SK-N-SH (cell line): ENCODE measurements at regions not wholly inside any gene's neighbourhood (a gene's known extent, or its start where the extent isn't known, plus 50 kb on each side); places are given as distances from the start of the nearest gene placed in this dataset.

Source experiments
- CTCF ChIA-PET: fragments of 300-600, 350-600 bp; formaldehyde crosslinking; extraction: SDS; loops from one replicate; lab custom pipeline; 2021; lab: Yijun Ruan, JAX
- POLR2A ChIA-PET: fragments of 350-600 bp; sonication (Branson Sonifier 250); formaldehyde crosslinking; extraction: SDS; loops from one replicate; lab custom pipeline; 2020; ENCODE audit warnings: antibody characterized with exemption, inconsistent platforms; lab: Yijun Ruan, JAX
- DNase-seq: peaks from one replicate; pipeline ENCODE4 v3.0.0; 2012
- H2AFZ ChIP-seq: fragments of 200-600 bp; sonication (generic); 2 replicates; pipeline ENCODE4 v1.8.1; 2016; ENCODE audit warnings: antibody characterized with exemption, mild to moderate bottlenecking, low read depth
- H3F3A ChIP-seq: fragments of 200-600 bp; sonication (generic); replicated peaks from 2 replicates; pipeline ENCODE3; 2016; ENCODE audit warnings: antibody characterized with exemption, mild to moderate bottlenecking; ENCODE audit not compliant: insufficient read depth
- H3K27ac ChIP-seq, 2 experiments: fragments of 200-500 bp in 1 of 2; fragments of 200-600 bp in 1 of 2; sonication (Bioruptor generic) in 1 of 2; sonication (generic), shearing (Covaris generic) in 1 of 2; 2 replicates each; pipeline versions ENCODE4 v1.5.1 to v1.6.1; 2014 to 2016; ENCODE audit warnings: low read depth in 2 of 2, inconsistent platforms in 1 of 2, low read length in 1 of 2, mild to moderate bottlenecking in 1 of 2, mixed read lengths in 1 of 2
- H3K27me3 ChIP-seq: fragments of 200-600 bp; sonication (generic), shearing (Covaris generic); 2 replicates; pipeline ENCODE4 v1.6.1; 2016; ENCODE audit warnings: mixed run types; ENCODE audit not compliant: insufficient read depth
- H3K36me3 ChIP-seq, 2 experiments: fragments of 200-500 bp in 1 of 2; fragments of 200-600 bp in 1 of 2; sonication (Bioruptor generic) in 1 of 2; sonication (generic) in 1 of 2; replicated peaks in 1 of 2; 2 replicates each; pipeline versions ENCODE3 to v1.5.1; 2014 to 2016; ENCODE audit warnings: low read length in 1 of 2, mild to moderate bottlenecking in 1 of 2; ENCODE audit not compliant: insufficient read depth in 2 of 2, control insufficient read depth in 1 of 2
- H3K4me1 ChIP-seq, 2 experiments: fragments of 200-500 bp in 1 of 2; fragments of 200-600 bp in 1 of 2; sonication (Bioruptor generic) in 1 of 2; sonication (generic), shearing (Covaris generic) in 1 of 2; 2 replicates each; pipeline versions ENCODE4 v1.5.1 to v1.6.1; 2014 to 2016; ENCODE audit warnings: low read depth in 1 of 2, low read length in 1 of 2, mixed run types in 1 of 2; ENCODE audit not compliant: insufficient read depth in 2 of 2, control insufficient read depth in 1 of 2
- H3K4me2 ChIP-seq: fragments of 200-600 bp; sonication (generic), shearing (Covaris generic); 2 replicates; pipeline ENCODE4 v1.6.1; 2017; ENCODE audit warnings: mixed run types
- H3K4me3 ChIP-seq, 2 experiments: fragments of 200-500 bp in 1 of 2; fragments of 200-600 bp in 1 of 2; sonication (Bioruptor generic) in 1 of 2; sonication (generic), shearing (Covaris generic) in 1 of 2; 2 replicates each; pipeline versions ENCODE4 v1.5.1 to v1.8.1; 2014 to 2016; ENCODE audit warnings: low read depth in 2 of 2, inconsistent platforms in 1 of 2, low read length in 1 of 2, mild to moderate bottlenecking in 1 of 2, mixed read lengths in 1 of 2, moderate library complexity in 1 of 2
- H3K79me2 ChIP-seq: fragments of 200-600 bp; sonication (generic); 2 replicates; pipeline ENCODE4 v1.8.1; 2017; ENCODE audit warnings: mild to moderate bottlenecking; ENCODE audit not compliant: insufficient read depth
- H3K9ac ChIP-seq: fragments of 200-600 bp; sonication (generic); 2 replicates; pipeline ENCODE4 v1.6.1; 2017; ENCODE audit warnings: mixed run types
- H3K9me2 ChIP-seq: fragments of 200-600 bp; sonication (generic); 2 replicates; pipeline ENCODE4 v1.6.1; 2017; ENCODE audit warnings: mixed run types
- H3K9me3 ChIP-seq: fragments of 200-600 bp; sonication (generic); 2 replicates; pipeline ENCODE4 v1.6.1; 2017; ENCODE audit warnings: mixed run types, mild to moderate bottlenecking, moderate library complexity
- H4K20me1 ChIP-seq: fragments of 200-600 bp; sonication (generic); 2 replicates; pipeline ENCODE4 v1.6.1; 2017; ENCODE audit warnings: mild to moderate bottlenecking, mixed run types; ENCODE audit not compliant: insufficient read depth
- CHD2 ChIP-seq: fragments of 150-350 bp; IDR thresholded peaks from 2 replicates; pipeline ENCODE4 v1.6.1; 2018; ENCODE audit warnings: low read length; ENCODE audit not compliant: partially characterized antibody
- CTCF ChIP-seq: fragments of 200-600 bp; sonication (generic); IDR thresholded peaks from 2 replicates; pipeline ENCODE4 v1.6.1; 2017; ENCODE audit warnings: antibody characterized with exemption, mild to moderate bottlenecking, moderate library complexity
- ELF1 ChIP-seq: IDR thresholded peaks from 2 replicates; pipeline ENCODE4 v1.4.0; 2012
- EP300 ChIP-seq, 2 experiments: IDR thresholded peaks; 2 replicates each; pipeline versions ENCODE4 v1.4.0 to v1.6.1; 2012; ENCODE audit warnings: borderline replicate concordance in 1 of 2, low read depth in 1 of 2, low read length in 1 of 2
- EZH2phosphoT487 ChIP-seq: fragments of 200-600 bp; sonication (generic); IDR thresholded peaks from 2 replicates; pipeline ENCODE4 v1.6.1; 2017; ENCODE audit warnings: low read depth, mixed run types, mild to moderate bottlenecking, antibody characterized with exemption, moderate library complexity, borderline replicate concordance
- FOSL2 ChIP-seq: IDR thresholded peaks from 2 replicates; pipeline ENCODE4 v1.4.0; 2012; ENCODE audit warnings: low read depth, mild to moderate bottlenecking, moderate library complexity, borderline replicate concordance
- FOXJ3 ChIP-seq: sonication (generic); formaldehyde crosslinking; IDR thresholded peaks from 2 replicates; pipeline ENCODE4 v1.5.1; 2020; ENCODE audit warnings: mild to moderate bottlenecking, missing genetic modification reagents
- GATA2 ChIP-seq: sonication (generic); formaldehyde crosslinking; IDR thresholded peaks from 2 replicates; pipeline ENCODE4 v1.5.0; 2020; ENCODE audit warnings: mild to moderate bottlenecking, missing genetic modification reagents
- JUND ChIP-seq: IDR thresholded peaks from 2 replicates; pipeline ENCODE4 v1.4.0; 2012
- MEF2A ChIP-seq: IDR thresholded peaks from 2 replicates; pipeline ENCODE4 v1.4.0; 2012; ENCODE audit warnings: low read depth, borderline replicate concordance
- MXI1 ChIP-seq: IDR thresholded peaks from 2 replicates; pipeline ENCODE4 v1.6.1; 2012; ENCODE audit warnings: mild to moderate bottlenecking, low read depth, low read length, improper control_type of control experiment
- PBX3 ChIP-seq: IDR thresholded peaks from 2 replicates; pipeline ENCODE4; 2012
- RAD21 ChIP-seq: IDR thresholded peaks from 2 replicates; pipeline ENCODE4 v1.6.1; 2012; ENCODE audit warnings: mild to moderate bottlenecking, low read length
- RCOR1 ChIP-seq: fragments of 150-350 bp; IDR thresholded peaks from 2 replicates; pipeline ENCODE4 v1.6.1; 2017; ENCODE audit warnings: antibody characterized with exemption, low read length
- RXRA ChIP-seq: IDR thresholded peaks from 2 replicates; pipeline ENCODE4 v1.4.0; 2012; ENCODE audit warnings: low read depth, mild to moderate bottlenecking, borderline replicate concordance
- SIN3A ChIP-seq: IDR thresholded peaks from 2 replicates; pipeline ENCODE4 v1.6.1; 2012; ENCODE audit warnings: low read depth, mild to moderate bottlenecking, low read length, moderate library complexity, borderline replicate concordance
- USF1 ChIP-seq: IDR thresholded peaks from 2 replicates; pipeline ENCODE4 v1.4.0; 2012; ENCODE audit warnings: low read depth, borderline replicate concordance
- WGBS: methylation state at CpG from one replicate; pipeline ENCODE4 v1.1.6; 2017; ENCODE audit warnings: low lambda C conversion rate; 5-methylcytosine and 5-hydroxymethylcytosine counted together
- TF ChIP-seq, protein P1 (sequence below): IDR thresholded peaks from 2 replicates; pipeline ENCODE4 v1.6.1; 2012; ENCODE audit warnings: mild to moderate bottlenecking, low read depth, low read length, moderate library complexity

DNA sequence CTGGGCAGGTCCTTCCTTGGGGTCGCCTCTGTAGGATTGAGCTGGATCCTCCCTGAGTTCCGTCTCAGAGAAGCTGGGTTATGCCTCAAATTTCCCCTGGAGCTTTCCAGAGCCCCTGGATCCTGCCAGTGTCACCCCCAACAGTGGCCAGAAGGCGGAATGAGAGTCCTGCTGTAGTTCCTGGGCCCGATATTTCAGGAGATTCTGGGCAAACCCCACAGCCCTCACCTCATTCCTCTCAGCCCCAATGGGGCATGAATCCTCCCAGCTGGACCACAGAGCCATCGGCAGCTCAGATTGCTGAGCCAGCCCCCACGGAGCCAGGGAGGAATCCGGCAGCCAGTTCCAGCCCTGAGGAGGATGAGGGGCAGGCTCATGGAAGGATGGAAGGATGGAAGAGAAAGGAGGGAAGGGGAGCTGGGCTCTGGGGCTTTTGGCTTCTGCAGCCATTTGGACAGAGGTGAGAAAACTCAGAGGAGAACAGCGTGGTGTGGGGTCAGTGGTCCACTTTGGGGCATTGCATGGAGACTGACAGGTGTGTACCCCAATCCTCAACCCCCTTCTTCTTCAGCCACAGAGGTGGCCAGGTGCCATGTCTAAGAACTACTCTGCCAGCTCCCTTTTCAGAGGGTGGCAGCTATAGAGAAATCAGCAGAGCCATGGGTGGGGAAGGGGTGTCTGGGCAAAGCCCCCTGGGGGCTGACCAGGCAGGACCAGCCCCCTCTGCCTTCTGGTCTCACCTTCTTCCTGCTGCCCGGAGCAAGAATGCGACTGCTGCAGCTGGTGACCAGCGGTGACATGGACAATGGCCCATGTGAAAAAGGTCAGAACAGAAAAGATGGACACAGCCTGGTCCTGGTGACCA, 867.6 kb downstream of the TBC1D22A start:
- Histone ChIP-seq H3K9me3 (no peaks in the 10 kb centered on the region), H3K27ac (no peak overlapping the region), H2AFZ (no peak overlapping the region), H3K27me3 (no peaks in the 10 kb centered on the region), H3K9me2 (no peaks in the 10 kb centered on the region), H3K36me3 (no peaks in the 10 kb centered on the region), H3F3A (no peaks in the 10 kb centered on the region)
- WGBS: 28% methylated on average over 9 of the region's 11 CpGs
- DNase-seq: no peak
- CTCF ChIA-PET: no interaction called here
- TF ChIP-seq GATA2 (CRISPR knock-in tag): no peak
- TF ChIP-seq USF1: no peak
- TF ChIP-seq JUND: no peak
- TF ChIP-seq PBX3: no peak
- TF ChIP-seq FOXJ3 (CRISPR knock-in tag): no peak
- no peak for TF ChIP-seq MEF2A
- TF ChIP-seq ELF1: no peak
- TF ChIP-seq EZH2phosphoT487: no peak
- TF ChIP-seq RXRA: no peak
- TF ChIP-seq CTCF: no peak
- TF ChIP-seq, all 33 proteins: peak for 0
- POLR2A ChIA-PET: no interaction called here
- Histone ChIP-seq H3K4me1 (peaks cover 0 to 3% of the 10 kb centered on the region in 2 experiments; a peak in 1 of 4 replicates), H3K9ac (no peak overlapping the region), H3K4me3 (no peak overlapping the region), H4K20me1 (no peaks in the 10 kb centered on the region), H3K79me2 (no peaks in the 10 kb centered on the region), H3K4me2 (no peak overlapping the region)

- CTCF ChIA-PET: no interaction called here
- H2AFZ ChIP-seq: no peak overlapping the region
- DNase-seq: no peak
- TF ChIP-seq RAD21: no peak
- no peak for TF ChIP-seq JUND
- TF ChIP-seq MXI1: no peak
- no peak for TF ChIP-seq FOSL2
- TF ChIP-seq, protein P1, sequence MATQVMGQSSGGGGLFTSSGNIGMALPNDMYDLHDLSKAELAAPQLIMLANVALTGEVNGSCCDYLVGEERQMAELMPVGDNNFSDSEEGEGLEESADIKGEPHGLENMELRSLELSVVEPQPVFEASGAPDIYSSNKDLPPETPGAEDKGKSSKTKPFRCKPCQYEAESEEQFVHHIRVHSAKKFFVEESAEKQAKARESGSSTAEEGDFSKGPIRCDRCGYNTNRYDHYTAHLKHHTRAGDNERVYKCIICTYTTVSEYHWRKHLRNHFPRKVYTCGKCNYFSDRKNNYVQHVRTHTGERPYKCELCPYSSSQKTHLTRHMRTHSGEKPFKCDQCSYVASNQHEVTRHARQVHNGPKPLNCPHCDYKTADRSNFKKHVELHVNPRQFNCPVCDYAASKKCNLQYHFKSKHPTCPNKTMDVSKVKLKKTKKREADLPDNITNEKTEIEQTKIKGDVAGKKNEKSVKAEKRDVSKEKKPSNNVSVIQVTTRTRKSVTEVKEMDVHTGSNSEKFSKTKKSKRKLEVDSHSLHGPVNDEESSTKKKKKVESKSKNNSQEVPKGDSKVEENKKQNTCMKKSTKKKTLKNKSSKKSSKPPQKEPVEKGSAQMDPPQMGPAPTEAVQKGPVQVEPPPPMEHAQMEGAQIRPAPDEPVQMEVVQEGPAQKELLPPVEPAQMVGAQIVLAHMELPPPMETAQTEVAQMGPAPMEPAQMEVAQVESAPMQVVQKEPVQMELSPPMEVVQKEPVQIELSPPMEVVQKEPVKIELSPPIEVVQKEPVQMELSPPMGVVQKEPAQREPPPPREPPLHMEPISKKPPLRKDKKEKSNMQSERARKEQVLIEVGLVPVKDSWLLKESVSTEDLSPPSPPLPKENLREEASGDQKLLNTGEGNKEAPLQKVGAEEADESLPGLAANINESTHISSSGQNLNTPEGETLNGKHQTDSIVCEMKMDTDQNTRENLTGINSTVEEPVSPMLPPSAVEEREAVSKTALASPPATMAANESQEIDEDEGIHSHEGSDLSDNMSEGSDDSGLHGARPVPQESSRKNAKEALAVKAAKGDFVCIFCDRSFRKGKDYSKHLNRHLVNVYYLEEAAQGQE: no peak
- TF ChIP-seq RCOR1: no peak
- no peak for TF ChIP-seq CHD2
- no peak for TF ChIP-seq PBX3
- TF ChIP-seq SIN3A: no peak
- TF ChIP-seq RXRA: no peak
- TF ChIP-seq EP300 (IDR thresholded peaks at IDR 0.05; ENCODE audit: borderline replicate concordance in 1 of 2, low read depth in 1 of 2, low read length in 1 of 2): no peak
- TF ChIP-seq, all 33 proteins: peak for 0
- Histone ChIP-seq H3K4me3 (no peak overlapping the region), H3F3A (no peaks in the 10 kb centered on the region), H3K4me1 (peaks cover 0 to 3% of the 10 kb centered on the region in 2 experiments; a peak in 1 of 4 replicates), H3K9ac (no peak overlapping the region), H3K9me2 (no peaks in the 10 kb centered on the region), H3K79me2 (no peaks in the 10 kb centered on the region), H3K36me3 (no peaks in the 10 kb centered on the region), H3K27me3 (no peaks in the 10 kb centered on the region), H3K4me2 (no peak overlapping the region), H4K20me1 (no peaks in the 10 kb centered on the region), H3K9me3 (no peaks in the 10 kb centered on the region), H3K27ac (no peak overlapping the region)
- POLR2A ChIA-PET: no interaction called here
- 24% methylated on average over 5 of the region's 18 CpGs for WGBS
These were observed 866.8 kb downstream of the TBC1D22A start for GRCh38 chr22:47629273-47629711.
